Panc1 (cell line): ENCODE measurements at regions not wholly inside any gene's neighbourhood (a gene's known extent, or its start where the extent isn't known, plus 50 kb on each side); places are given as distances from the start of the nearest gene placed in this dataset.
"Not testable (repeated sequence)": the region's sequence is repeated elsewhere in the genome, so short reads cannot be mapped to it uniquely, and the experiment has no call there.

Experiments used
- CTCF ChIP-seq: fragments of 450-650 bp; IDR thresholded peaks from 2 replicates; pipeline ENCODE4 v1.5.1; 2017; ENCODE audit warnings: mild to moderate bottlenecking
- POLR2AphosphoS5 ChIP-seq: IDR thresholded peaks from 2 replicates; pipeline ENCODE4 v1.6.1; 2012; ENCODE audit warnings: mild to moderate bottlenecking, low read depth, low read length, moderate library complexity
- SIN3A ChIP-seq: IDR thresholded peaks from 2 replicates; pipeline ENCODE4 v1.6.1; 2012; ENCODE audit warnings: low read depth, mild to moderate bottlenecking, low read length, moderate library complexity, borderline replicate concordance; ENCODE audit not compliant: insufficient read depth
- TF ChIP-seq, protein P1 (sequence below), 2 experiments: IDR thresholded peaks; 2 replicates each; pipeline ENCODE4 v1.6.1; 2011 to 2012; ENCODE audit warnings: low read depth in 2 of 2, control low read depth in 1 of 2, low read length in 1 of 2, mild to moderate bottlenecking in 1 of 2, moderate library complexity in 1 of 2; ENCODE audit not compliant: insufficient read depth in 1 of 2

DNA sequence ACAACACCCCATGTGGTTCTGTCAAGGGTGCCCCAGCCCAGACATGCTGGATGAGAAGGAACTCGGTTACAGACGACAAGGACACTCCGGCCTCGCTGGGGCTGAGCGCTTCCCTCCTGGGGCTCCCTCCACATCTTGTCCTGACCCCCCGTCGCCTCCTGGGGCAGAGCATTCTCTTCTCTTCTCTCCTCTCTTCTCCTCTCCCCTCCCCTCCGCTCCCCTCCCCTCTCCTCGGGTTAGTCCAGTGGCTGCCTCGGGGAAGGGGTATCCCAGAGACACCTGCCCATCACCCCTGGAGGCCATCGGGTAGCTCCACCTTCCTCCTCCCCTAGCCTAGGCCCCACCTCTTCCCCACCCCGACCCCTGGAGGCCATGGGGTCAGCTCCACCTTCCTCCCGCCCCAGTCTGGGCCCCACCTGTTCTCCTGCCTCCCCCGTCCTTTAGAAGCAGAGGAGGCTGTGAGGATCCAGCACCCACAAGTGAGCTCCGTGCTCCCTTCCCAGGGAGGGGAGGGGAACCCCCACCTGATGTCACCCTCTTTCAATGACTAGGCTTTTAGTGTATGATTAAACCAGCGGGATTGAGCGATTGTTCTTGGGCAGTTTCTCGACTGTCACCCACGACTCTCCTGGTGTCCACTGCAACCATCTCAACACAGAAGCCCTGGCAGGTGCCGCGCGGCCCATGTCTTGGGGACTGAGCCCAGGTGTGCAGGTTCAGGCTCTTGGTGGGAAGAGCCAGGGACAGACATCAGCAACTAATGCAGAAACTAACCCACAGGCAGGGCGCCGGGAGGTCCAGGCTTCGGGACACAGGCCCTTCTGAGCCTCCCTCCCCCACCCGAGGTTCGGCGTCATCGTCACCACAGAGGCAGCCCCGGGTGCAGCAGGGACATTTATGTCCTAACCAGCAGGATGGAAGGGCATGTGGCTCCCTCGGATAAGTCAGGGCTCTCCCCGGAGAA is 330.4 kb downstream of the ADGRD1 start:
- not testable (repeated sequence) for TF ChIP-seq CTCF, POLR2AphosphoS5, SIN3A
- TF ChIP-seq, protein P1, sequence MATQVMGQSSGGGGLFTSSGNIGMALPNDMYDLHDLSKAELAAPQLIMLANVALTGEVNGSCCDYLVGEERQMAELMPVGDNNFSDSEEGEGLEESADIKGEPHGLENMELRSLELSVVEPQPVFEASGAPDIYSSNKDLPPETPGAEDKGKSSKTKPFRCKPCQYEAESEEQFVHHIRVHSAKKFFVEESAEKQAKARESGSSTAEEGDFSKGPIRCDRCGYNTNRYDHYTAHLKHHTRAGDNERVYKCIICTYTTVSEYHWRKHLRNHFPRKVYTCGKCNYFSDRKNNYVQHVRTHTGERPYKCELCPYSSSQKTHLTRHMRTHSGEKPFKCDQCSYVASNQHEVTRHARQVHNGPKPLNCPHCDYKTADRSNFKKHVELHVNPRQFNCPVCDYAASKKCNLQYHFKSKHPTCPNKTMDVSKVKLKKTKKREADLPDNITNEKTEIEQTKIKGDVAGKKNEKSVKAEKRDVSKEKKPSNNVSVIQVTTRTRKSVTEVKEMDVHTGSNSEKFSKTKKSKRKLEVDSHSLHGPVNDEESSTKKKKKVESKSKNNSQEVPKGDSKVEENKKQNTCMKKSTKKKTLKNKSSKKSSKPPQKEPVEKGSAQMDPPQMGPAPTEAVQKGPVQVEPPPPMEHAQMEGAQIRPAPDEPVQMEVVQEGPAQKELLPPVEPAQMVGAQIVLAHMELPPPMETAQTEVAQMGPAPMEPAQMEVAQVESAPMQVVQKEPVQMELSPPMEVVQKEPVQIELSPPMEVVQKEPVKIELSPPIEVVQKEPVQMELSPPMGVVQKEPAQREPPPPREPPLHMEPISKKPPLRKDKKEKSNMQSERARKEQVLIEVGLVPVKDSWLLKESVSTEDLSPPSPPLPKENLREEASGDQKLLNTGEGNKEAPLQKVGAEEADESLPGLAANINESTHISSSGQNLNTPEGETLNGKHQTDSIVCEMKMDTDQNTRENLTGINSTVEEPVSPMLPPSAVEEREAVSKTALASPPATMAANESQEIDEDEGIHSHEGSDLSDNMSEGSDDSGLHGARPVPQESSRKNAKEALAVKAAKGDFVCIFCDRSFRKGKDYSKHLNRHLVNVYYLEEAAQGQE (IDR thresholded peaks at IDR 0.05; ENCODE audit: insufficient read depth in 1 of 2, low read depth in 2 of 2, low read length in 1 of 2), result not testable (repeated sequence)
